ENCODE measurements at regions not wholly inside any gene's neighbourhood (a gene's known extent, or its start where the extent isn't known, plus 50 kb on each side); places are given as distances from the start of the nearest gene placed in this dataset.

DNA sequence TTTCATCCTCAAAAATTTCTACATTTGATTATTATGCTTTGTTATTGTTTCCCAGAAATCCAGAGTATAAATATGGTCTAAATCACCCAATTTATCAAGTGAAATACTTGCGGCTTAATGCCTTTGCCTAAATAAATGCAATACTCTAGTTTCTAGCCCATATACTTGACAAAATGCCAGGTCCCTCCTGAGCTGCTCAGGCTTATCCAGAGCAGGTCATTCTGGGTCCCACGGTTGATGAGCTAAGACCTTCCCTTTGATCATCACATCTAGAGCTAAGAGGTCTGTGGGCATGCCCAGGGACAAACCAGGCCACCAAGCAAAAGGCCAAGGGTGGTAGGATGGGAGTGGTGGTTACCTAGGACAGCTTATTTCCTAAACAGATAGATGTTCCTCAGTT is 180.1 kb downstream of the SMIM20 start:
- no peak for TF ChIP-seq POLR2A (IDR thresholded peaks at IDR 0.05)
- TF ChIP-seq, protein P1, sequence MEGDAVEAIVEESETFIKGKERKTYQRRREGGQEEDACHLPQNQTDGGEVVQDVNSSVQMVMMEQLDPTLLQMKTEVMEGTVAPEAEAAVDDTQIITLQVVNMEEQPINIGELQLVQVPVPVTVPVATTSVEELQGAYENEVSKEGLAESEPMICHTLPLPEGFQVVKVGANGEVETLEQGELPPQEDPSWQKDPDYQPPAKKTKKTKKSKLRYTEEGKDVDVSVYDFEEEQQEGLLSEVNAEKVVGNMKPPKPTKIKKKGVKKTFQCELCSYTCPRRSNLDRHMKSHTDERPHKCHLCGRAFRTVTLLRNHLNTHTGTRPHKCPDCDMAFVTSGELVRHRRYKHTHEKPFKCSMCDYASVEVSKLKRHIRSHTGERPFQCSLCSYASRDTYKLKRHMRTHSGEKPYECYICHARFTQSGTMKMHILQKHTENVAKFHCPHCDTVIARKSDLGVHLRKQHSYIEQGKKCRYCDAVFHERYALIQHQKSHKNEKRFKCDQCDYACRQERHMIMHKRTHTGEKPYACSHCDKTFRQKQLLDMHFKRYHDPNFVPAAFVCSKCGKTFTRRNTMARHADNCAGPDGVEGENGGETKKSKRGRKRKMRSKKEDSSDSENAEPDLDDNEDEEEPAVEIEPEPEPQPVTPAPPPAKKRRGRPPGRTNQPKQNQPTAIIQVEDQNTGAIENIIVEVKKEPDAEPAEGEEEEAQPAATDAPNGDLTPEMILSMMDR (IDR thresholded peaks at IDR 0.05), result no peak
- TF ChIP-seq EP300 (IDR thresholded peaks at IDR 0.05), result no peak

Data from tibial nerve (tissue), 4 donors.